ENCODE measurements at regions not wholly inside any gene's neighbourhood (a gene's known extent, or its start where the extent isn't known, plus 50 kb on each side); places are given as distances from the start of the nearest gene placed in this dataset.
A peak's percentile ranks its signal among the peaks of the same experiment; 100 is the strongest.

- TF ChIP-seq JUND (IDR thresholded peaks at IDR 0.05; ENCODE audit: low read depth), result no peak
- no peak for DNase-seq (ENCODE audit: low read depth in 1 of 2, low spot score in 1 of 2)
- in situ Hi-C loops (cut with HindIII; ENCODE audit: low pct_unique_long_range_greater_than_20kb, low sequenced_read_pairs), result no loop called here
Observed at GRCh38 chr1:18549906-18550305, 69.2 kb downstream of the KLHDC7A start.

GRCh38 chr1:18552631-18553030, 71.9 kb downstream of the KLHDC7A start:
- in situ Hi-C loops (cut with HindIII; ENCODE audit: low pct_unique_long_range_greater_than_20kb, low sequenced_read_pairs), result no loop called here
- DNase-seq (ENCODE audit: low read depth in 1 of 2, low spot score in 1 of 2), result no peak
- no peak for TF ChIP-seq JUND (IDR thresholded peaks at IDR 0.05; ENCODE audit: low read depth)

GRCh38 chr1:18553388-18553787, 72.7 kb downstream of the KLHDC7A start:
- TF ChIP-seq JUND (IDR thresholded peaks at IDR 0.05; ENCODE audit: low read depth), result no peak
- DNase-seq (ENCODE audit: low read depth in 1 of 2, low spot score in 1 of 2), result no peak
- in situ Hi-C loops (cut with HindIII; ENCODE audit: low pct_unique_long_range_greater_than_20kb, low sequenced_read_pairs), result no loop called here

GRCh38 chr1:18554099-18554498, 73.4 kb downstream of the KLHDC7A start:
- no peak for DNase-seq (ENCODE audit: low read depth in 1 of 2, low spot score in 1 of 2)
- no peak for TF ChIP-seq JUND (IDR thresholded peaks at IDR 0.05; ENCODE audit: low read depth)
- in situ Hi-C loops (cut with HindIII; ENCODE audit: low pct_unique_long_range_greater_than_20kb, low sequenced_read_pairs), result no loop called here

GRCh38 chr1:18554597-18554996, 73.9 kb downstream of the KLHDC7A start:
- TF ChIP-seq JUND (IDR thresholded peaks at IDR 0.05; ENCODE audit: low read depth), result no peak
- in situ Hi-C loops (cut with HindIII; ENCODE audit: low pct_unique_long_range_greater_than_20kb, low sequenced_read_pairs), result no loop called here
- DNase-seq (ENCODE audit: low read depth in 1 of 2, low spot score in 1 of 2), result peak; percentile 13 to 50

- no peak for TF ChIP-seq JUND (IDR thresholded peaks at IDR 0.05; ENCODE audit: low read depth)
- in situ Hi-C loops (cut with HindIII; ENCODE audit: low pct_unique_long_range_greater_than_20kb, low sequenced_read_pairs), result no loop called here
- DNase-seq (ENCODE audit: low read depth in 1 of 2, low spot score in 1 of 2), result no peak
Observed at GRCh38 chr1:18555036-18555435, 74.3 kb downstream of the KLHDC7A start.

GRCh38 chr1:18556364-18556763, 74.3 kb upstream of the PAX7 start:
- in situ Hi-C loops (cut with HindIII; ENCODE audit: low pct_unique_long_range_greater_than_20kb, low sequenced_read_pairs), result no loop called here
- TF ChIP-seq JUND (IDR thresholded peaks at IDR 0.05; ENCODE audit: low read depth), result no peak
- DNase-seq (ENCODE audit: low read depth in 1 of 2, low spot score in 1 of 2), result peak; percentile 23 to 82

GRCh38 chr1:18557621-18558465, 72.8 kb upstream of the PAX7 start:
- in situ Hi-C loops (cut with HindIII; ENCODE audit: low pct_unique_long_range_greater_than_20kb, low sequenced_read_pairs), result no loop called here
- no peak for TF ChIP-seq JUND (IDR thresholded peaks at IDR 0.05; ENCODE audit: low read depth)
- DNase-seq (ENCODE audit: low read depth in 1 of 2, low spot score in 1 of 2), result peak in 1 of 2 experiments; percentile 32

GRCh38 chr1:18560692-18561091, 70.0 kb upstream of the PAX7 start:
- DNase-seq (ENCODE audit: low read depth in 1 of 2, low spot score in 1 of 2), result peak in 1 of 2 experiments; percentile 27
- in situ Hi-C loops (cut with HindIII; ENCODE audit: low pct_unique_long_range_greater_than_20kb, low sequenced_read_pairs), result no loop called here
- no peak for TF ChIP-seq JUND (IDR thresholded peaks at IDR 0.05; ENCODE audit: low read depth)

GRCh38 chr1:18561967-18562366, 68.7 kb upstream of the PAX7 start:
- in situ Hi-C loops (cut with HindIII; ENCODE audit: low pct_unique_long_range_greater_than_20kb, low sequenced_read_pairs), result no loop called here
- TF ChIP-seq JUND (IDR thresholded peaks at IDR 0.05; ENCODE audit: low read depth), result no peak
- DNase-seq (ENCODE audit: low read depth in 1 of 2, low spot score in 1 of 2), result no peak

- DNase-seq (ENCODE audit: low read depth in 1 of 2, low spot score in 1 of 2), result no peak
- in situ Hi-C loops (cut with HindIII; ENCODE audit: low pct_unique_long_range_greater_than_20kb, low sequenced_read_pairs), result no loop called here
- TF ChIP-seq JUND (IDR thresholded peaks at IDR 0.05; ENCODE audit: low read depth), result no peak
Observed at GRCh38 chr1:18564676-18565075, 66.0 kb upstream of the PAX7 start.

GRCh38 chr1:18565321-18565720, 65.3 kb upstream of the PAX7 start:
- TF ChIP-seq JUND (IDR thresholded peaks at IDR 0.05; ENCODE audit: low read depth), result no peak
- in situ Hi-C loops (cut with HindIII; ENCODE audit: low pct_unique_long_range_greater_than_20kb, low sequenced_read_pairs), result no loop called here
- no peak for DNase-seq (ENCODE audit: low read depth in 1 of 2, low spot score in 1 of 2)

- no peak for TF ChIP-seq JUND (IDR thresholded peaks at IDR 0.05; ENCODE audit: low read depth)
- in situ Hi-C loops (cut with HindIII; ENCODE audit: low pct_unique_long_range_greater_than_20kb, low sequenced_read_pairs), result no loop called here
- no peak for DNase-seq (ENCODE audit: low read depth in 1 of 2, low spot score in 1 of 2)
Observed at GRCh38 chr1:18568489-18568888, 62.2 kb upstream of the PAX7 start.

GRCh38 chr1:18569251-18569650, 61.4 kb upstream of the PAX7 start:
- in situ Hi-C loops (cut with HindIII; ENCODE audit: low pct_unique_long_range_greater_than_20kb, low sequenced_read_pairs), result no loop called here
- no peak for DNase-seq (ENCODE audit: low read depth in 1 of 2, low spot score in 1 of 2)
- no peak for TF ChIP-seq JUND (IDR thresholded peaks at IDR 0.05; ENCODE audit: low read depth)
